PC-9 (cell line): ENCODE measurements at regions not wholly inside any gene's neighbourhood (a gene's known extent, or its start where the extent isn't known, plus 50 kb on each side); places are given as distances from the start of the nearest gene placed in this dataset.

Experiments
- BruUV-seq: library from RNA; stranded (reverse); fragments of 400-500 nt; replicated peaks from 2 replicates; lab custom pipeline; 2021; lab: Mats Ljungman, UMichigan
- CTCF ChIA-PET: fragments of 300-600 bp; sonication (Branson Sonifier 250); formaldehyde crosslinking; loops from one replicate; lab custom pipeline; 2022; ENCODE audit warnings: antibody characterized with exemption; lab: Charles Lee
- POLR2A ChIA-PET: fragments of 300-600 bp; sonication (Branson Sonifier 250); formaldehyde crosslinking; loops from one replicate; lab custom pipeline; 2022; ENCODE audit warnings: antibody characterized with exemption; ENCODE audit not compliant: unreplicated experiment; lab: Charles Lee
- DNase-seq, 2 experiments: peaks; one replicate each; pipeline versions ENCODE4 v3.0.0 to v3.0.0-alpha.2; 2015 to 2022; ENCODE audit warnings: mixed read lengths in 1 of 2
- H2AFZ ChIP-seq: fragments of 200-600 bp; sonication (generic); 2 replicates; pipeline ENCODE4 v1.8.1; 2017; ENCODE audit warnings: antibody characterized with exemption
- H3F3A ChIP-seq: fragments of 200-600 bp; sonication (generic); 2 replicates; pipeline ENCODE4 v1.8.1; 2017; ENCODE audit warnings: antibody characterized with exemption, mild to moderate bottlenecking, low read depth; ENCODE audit not compliant: insufficient read depth
- H3K27ac ChIP-seq: fragments of 200-600 bp; sonication (generic); 2 replicates; pipeline ENCODE4 v1.6.1; 2016; ENCODE audit warnings: mixed run types
- H3K27me3 ChIP-seq: fragments of 200-600 bp; sonication (generic); 2 replicates; pipeline ENCODE4 v1.6.1; 2016; ENCODE audit warnings: low read depth, mixed run types; ENCODE audit not compliant: insufficient read depth
- H3K36me3 ChIP-seq: fragments of 200-600 bp; sonication (generic); 2 replicates; pipeline ENCODE4 v1.6.1; 2016; ENCODE audit warnings: low read depth, mixed run types
- H3K4me1 ChIP-seq: fragments of 200-600 bp; sonication (generic); replicated peaks from 2 replicates; pipeline ENCODE4 v1.6.1; 2016; ENCODE audit warnings: mixed run types; ENCODE audit not compliant: insufficient read depth
- H3K4me2 ChIP-seq: fragments of 200-600 bp; sonication (generic); 2 replicates; pipeline ENCODE4 v1.6.1; 2017; ENCODE audit warnings: mixed run types
- H3K4me3 ChIP-seq: fragments of 200-600 bp; sonication (generic); 2 replicates; pipeline ENCODE4 v1.6.1; 2016; ENCODE audit warnings: mixed run types
- H3K79me2 ChIP-seq: fragments of 200-600 bp; sonication (generic); 2 replicates; pipeline ENCODE4 v1.6.1; 2017; ENCODE audit warnings: low read depth, mixed run types
- H3K9me2 ChIP-seq: fragments of 200-600 bp; sonication (generic); 2 replicates; pipeline ENCODE4 v1.8.1; 2017; ENCODE audit warnings: mild to moderate bottlenecking; ENCODE audit not compliant: insufficient read depth
- H3K9me3 ChIP-seq: fragments of 200-600 bp; sonication (generic); 2 replicates; pipeline ENCODE4 v1.8.1; 2016; ENCODE audit warnings: low read depth; ENCODE audit not compliant: insufficient read depth
- H4K20me1 ChIP-seq: fragments of 200-600 bp; sonication (generic); 2 replicates; pipeline ENCODE4 v1.8.1; 2017; ENCODE audit not compliant: insufficient read depth
- EZH2 ChIP-seq: fragments of 200-600 bp; sonication (generic); IDR thresholded peaks from 2 replicates; pipeline ENCODE4 v1.8.0; 2017; ENCODE audit warnings: antibody characterized with exemption, low read depth
- intact Hi-C: fragments of 100-400 bp; cut with micrococcal nuclease; formaldehyde crosslinking; loops from one replicate; pipeline ENCODE4 v1.10.0; 2022; ENCODE audit not compliant: unreplicated experiment
- TF ChIP-seq, protein P1 (sequence below): fragments of 200-600 bp; sonication (generic); conservative IDR thresholded peaks from 2 replicates; pipeline ENCODE4 v1.6.1; 2017; ENCODE audit warnings: mixed run types, antibody characterized with exemption, mild to moderate bottlenecking, moderate library complexity

DNA sequence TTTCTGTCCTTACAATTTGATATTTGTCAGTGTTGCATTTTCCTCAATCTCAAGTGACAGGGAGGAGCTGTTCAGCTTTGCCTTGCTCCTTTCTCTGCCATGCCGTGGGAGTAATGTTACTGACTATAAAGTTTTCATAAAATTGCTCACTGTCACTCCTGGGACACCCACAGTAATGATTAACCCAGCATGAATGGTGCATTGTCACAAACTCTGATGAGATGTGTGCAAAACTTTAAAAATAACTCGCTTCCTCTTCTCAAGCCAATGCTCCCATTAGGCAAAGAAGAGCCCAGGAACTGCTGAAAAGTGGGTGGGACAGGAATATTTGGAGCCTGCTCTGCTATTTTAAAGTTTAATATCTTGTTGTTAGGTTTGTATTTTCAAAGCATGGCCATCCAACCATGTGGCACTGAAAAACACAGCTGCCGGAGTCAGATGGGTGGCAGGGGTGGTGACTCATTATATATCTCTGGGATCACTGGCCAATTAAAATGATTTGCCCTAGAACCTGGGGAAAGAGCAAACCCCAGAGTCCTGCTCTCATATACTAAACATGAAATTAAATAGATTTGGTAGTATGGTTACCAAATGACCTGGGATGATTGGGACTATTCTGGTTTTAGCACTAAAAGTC, 260.1 kb downstream of the BTBD3 start:
- Histone ChIP-seq H3K4me3 (no peak overlapping the region), H3K9me2 (no peaks in the 10 kb centered on the region), H3K36me3 (no peaks in the 10 kb centered on the region), H3K4me2 (no peak overlapping the region), H3F3A (no peaks in the 10 kb centered on the region), H3K27ac (no peak overlapping the region), H2AFZ (no peak overlapping the region), H3K4me1 (no peaks in the 10 kb centered on the region), H3K9me3 (no peaks in the 10 kb centered on the region; the same call in 1 of the 2 replicates), H3K27me3 (no peaks in the 10 kb centered on the region), H3K79me2 (no peaks in the 10 kb centered on the region), H4K20me1 (no peaks in the 10 kb centered on the region)
- POLR2A ChIA-PET: no interaction called here
- no TSS peak for BruUV-seq
- intact Hi-C loops: no loop called here
- no peak for TF ChIP-seq EZH2
- TF ChIP-seq, protein P1, sequence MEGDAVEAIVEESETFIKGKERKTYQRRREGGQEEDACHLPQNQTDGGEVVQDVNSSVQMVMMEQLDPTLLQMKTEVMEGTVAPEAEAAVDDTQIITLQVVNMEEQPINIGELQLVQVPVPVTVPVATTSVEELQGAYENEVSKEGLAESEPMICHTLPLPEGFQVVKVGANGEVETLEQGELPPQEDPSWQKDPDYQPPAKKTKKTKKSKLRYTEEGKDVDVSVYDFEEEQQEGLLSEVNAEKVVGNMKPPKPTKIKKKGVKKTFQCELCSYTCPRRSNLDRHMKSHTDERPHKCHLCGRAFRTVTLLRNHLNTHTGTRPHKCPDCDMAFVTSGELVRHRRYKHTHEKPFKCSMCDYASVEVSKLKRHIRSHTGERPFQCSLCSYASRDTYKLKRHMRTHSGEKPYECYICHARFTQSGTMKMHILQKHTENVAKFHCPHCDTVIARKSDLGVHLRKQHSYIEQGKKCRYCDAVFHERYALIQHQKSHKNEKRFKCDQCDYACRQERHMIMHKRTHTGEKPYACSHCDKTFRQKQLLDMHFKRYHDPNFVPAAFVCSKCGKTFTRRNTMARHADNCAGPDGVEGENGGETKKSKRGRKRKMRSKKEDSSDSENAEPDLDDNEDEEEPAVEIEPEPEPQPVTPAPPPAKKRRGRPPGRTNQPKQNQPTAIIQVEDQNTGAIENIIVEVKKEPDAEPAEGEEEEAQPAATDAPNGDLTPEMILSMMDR: no peak
- CTCF ChIA-PET: no interaction called here
- no peak for DNase-seq

DNA sequence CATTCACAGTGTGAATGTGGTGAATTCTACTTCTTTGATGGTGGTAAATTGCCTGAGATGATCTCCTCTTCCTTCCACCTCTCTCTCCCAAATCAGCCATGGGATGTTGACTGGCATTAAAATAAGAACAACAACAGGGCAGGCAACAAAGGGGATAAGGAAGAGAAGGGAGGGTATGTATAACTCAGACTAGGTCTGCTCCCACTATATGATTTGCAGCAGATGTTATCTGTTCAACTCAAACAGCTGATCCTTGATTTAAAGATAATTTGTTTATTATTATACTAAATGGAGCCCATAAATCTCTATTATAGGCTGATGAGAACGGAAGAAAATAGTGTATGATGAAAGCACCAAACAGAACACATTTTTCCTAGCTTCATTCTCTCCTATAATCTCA, 262.0 kb downstream of the BTBD3 start:
- no TSS peak for BruUV-seq

DNA sequence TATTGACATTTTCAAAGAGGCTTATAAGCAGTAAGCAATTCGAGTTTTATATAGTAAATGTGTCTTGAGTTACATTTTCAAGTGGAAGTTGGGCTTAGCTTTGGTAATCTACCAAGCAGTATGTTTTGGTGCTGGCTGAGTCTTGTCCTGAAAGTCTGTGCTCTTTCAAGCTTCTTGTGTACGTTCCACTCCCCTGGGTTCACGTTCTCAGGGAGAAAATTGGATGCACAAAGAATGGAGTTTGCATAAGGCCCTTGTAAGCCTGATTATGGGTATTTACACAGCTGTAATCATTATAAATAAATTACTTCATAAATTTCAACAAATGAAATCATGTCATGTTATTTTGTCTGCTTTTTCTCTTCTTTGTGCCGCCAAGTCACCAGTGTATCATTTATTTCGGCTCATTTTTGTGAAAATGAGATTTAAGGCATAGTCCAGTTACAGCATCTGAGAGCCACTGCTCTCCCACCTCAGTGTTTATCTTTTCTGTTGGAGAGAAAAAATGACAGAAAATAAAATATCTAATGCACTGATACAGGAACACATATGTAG, 262.5 kb downstream of the BTBD3 start:
- Histone ChIP-seq H3F3A (no peaks in the 10 kb centered on the region), H3K4me2 (no peak overlapping the region), H3K27ac (no peak overlapping the region), H3K79me2 (no peaks in the 10 kb centered on the region), H3K36me3 (no peaks in the 10 kb centered on the region), H3K9me3 (no peaks in the 10 kb centered on the region; the same call in 1 of the 2 replicates), H2AFZ (no peak overlapping the region), H4K20me1 (no peaks in the 10 kb centered on the region), H3K4me1 (no peaks in the 10 kb centered on the region), H3K27me3 (no peaks in the 10 kb centered on the region), H3K9me2 (no peaks in the 10 kb centered on the region), H3K4me3 (no peak overlapping the region)
- POLR2A ChIA-PET: no interaction called here
- intact Hi-C loops: no loop called here
- DNase-seq: no peak
- CTCF ChIA-PET: no interaction called here
- BruUV-seq: no TSS peak
- TF ChIP-seq, protein P1: no peak
- no peak for TF ChIP-seq EZH2

More for the DNA sequence above, 262.0 kb downstream of the BTBD3 start:
- no peak overlapping the region for H3K27ac ChIP-seq
- H2AFZ ChIP-seq: no peak overlapping the region
- TF ChIP-seq EZH2: no peak
- TF ChIP-seq, protein P1: no peak
- H3K79me2 ChIP-seq: no peaks in the 10 kb centered on the region
- intact Hi-C loops: no loop called here
- H3F3A ChIP-seq: no peaks in the 10 kb centered on the region
- H3K4me3 ChIP-seq: no peak overlapping the region
- DNase-seq: no peak
- CTCF ChIA-PET: no interaction called here
- H3K9me2 ChIP-seq: no peaks in the 10 kb centered on the region
- no peaks in the 10 kb centered on the region for H3K27me3 ChIP-seq
- H3K4me2 ChIP-seq: no peak overlapping the region
- no peaks in the 10 kb centered on the region for H3K4me1 ChIP-seq
- no peaks in the 10 kb centered on the region; the same call in 1 of the 2 replicates for H3K9me3 ChIP-seq
- POLR2A ChIA-PET: no interaction called here
- H4K20me1 ChIP-seq: no peaks in the 10 kb centered on the region
- no peaks in the 10 kb centered on the region for H3K36me3 ChIP-seq
